PC-3 (cell line): ENCODE measurements at regions not wholly inside any gene's neighbourhood (a gene's known extent, or its start where the extent isn't known, plus 50 kb on each side); places are given as distances from the start of the nearest gene placed in this dataset.

Experiments used
- EZH2phosphoT487 ChIP-seq: fragments of 300-600 bp; sonication (generic); IDR thresholded peaks from 2 replicates; pipeline ENCODE4 v1.6.1; 2018; ENCODE audit warnings: mild to moderate bottlenecking, antibody characterized with exemption, low read length, borderline replicate concordance
- TF ChIP-seq, protein P1 (sequence below): fragments of 300-600 bp; sonication (generic); conservative IDR thresholded peaks from 2 replicates; pipeline ENCODE4 v1.5.1; 2017; ENCODE audit warnings: antibody characterized with exemption, low read depth, mild to moderate bottlenecking, low read length

GRCh38 chr6:95935736-95936135 is 80.0 kb upstream of the FUT9 start:
- TF ChIP-seq, protein P1, sequence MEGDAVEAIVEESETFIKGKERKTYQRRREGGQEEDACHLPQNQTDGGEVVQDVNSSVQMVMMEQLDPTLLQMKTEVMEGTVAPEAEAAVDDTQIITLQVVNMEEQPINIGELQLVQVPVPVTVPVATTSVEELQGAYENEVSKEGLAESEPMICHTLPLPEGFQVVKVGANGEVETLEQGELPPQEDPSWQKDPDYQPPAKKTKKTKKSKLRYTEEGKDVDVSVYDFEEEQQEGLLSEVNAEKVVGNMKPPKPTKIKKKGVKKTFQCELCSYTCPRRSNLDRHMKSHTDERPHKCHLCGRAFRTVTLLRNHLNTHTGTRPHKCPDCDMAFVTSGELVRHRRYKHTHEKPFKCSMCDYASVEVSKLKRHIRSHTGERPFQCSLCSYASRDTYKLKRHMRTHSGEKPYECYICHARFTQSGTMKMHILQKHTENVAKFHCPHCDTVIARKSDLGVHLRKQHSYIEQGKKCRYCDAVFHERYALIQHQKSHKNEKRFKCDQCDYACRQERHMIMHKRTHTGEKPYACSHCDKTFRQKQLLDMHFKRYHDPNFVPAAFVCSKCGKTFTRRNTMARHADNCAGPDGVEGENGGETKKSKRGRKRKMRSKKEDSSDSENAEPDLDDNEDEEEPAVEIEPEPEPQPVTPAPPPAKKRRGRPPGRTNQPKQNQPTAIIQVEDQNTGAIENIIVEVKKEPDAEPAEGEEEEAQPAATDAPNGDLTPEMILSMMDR, result no peak
- TF ChIP-seq EZH2phosphoT487, result no peak
